ENCODE measurements at regions not wholly inside any gene's neighbourhood (a gene's known extent, or its start where the extent isn't known, plus 50 kb on each side); places are given as distances from the start of the nearest gene placed in this dataset.

DNA sequence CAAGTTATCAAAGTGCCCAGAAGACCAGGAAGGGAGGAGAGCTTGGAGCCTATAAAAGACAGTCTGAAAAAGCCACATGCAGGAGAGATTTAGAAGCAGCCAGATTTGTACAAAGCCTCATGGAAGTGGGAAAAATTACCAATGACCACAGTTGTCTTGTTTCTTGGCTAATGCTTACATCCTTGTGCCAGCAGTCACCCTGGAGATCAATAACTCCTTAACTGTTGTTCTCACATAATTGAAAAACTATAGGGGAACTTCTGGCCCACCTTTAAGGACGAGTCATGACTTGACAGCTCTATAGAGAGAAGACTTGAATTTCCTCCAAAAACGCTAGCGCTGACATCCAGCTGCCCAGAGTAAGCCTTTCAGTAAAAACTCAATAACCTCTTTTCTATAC is 313.1 kb downstream of the GALC start:
- H3K4me2 ChIP-seq (ENCODE audit: low read depth, low read length) = no peak overlapping the region
- no peak overlapping the region for H3K27ac ChIP-seq (ENCODE audit: extremely low read length, insufficient read depth, low read length)
- H4K20me1 ChIP-seq (ENCODE audit: insufficient read depth, low read length) = no peaks in the 10 kb centered on the region
- ChIA-PET POLR2A (no interaction called here), CTCF (ENCODE audit: low intra/inter-chr PET ratio, low total read pairs) (no interaction called here)
- H3K79me2 ChIP-seq (ENCODE audit: insufficient read depth, low read length) = no peaks in the 10 kb centered on the region
- no peaks in the 10 kb centered on the region for H3K9me3 ChIP-seq (ENCODE audit: low read length)
- H3K27me3 ChIP-seq (ENCODE audit: control insufficient read depth in 1 of 2, insufficient read depth in 2 of 2, low read length in 2 of 2) = no peaks in the 10 kb centered on the region; a peak in 1 of 5 replicates
- H3K4me1 ChIP-seq (ENCODE audit: insufficient read depth, low read length) = no peaks in the 10 kb centered on the region
- TF ChIP-seq ZNF563 (CRISPR knock-in tag; IDR thresholded peaks at IDR 0.05) = no peak
- TF ChIP-seq STAT5B (CRISPR knock-in tag; IDR thresholded peaks at IDR 0.05) = no peak
- no peak for TF ChIP-seq KDM5B (CRISPR knock-in tag; IDR thresholded peaks at IDR 0.05; ENCODE audit: borderline replicate concordance)
- TF ChIP-seq ZEB1 (IDR thresholded peaks at IDR 0.05; ENCODE audit: insufficient replicate concordance, low read depth) = no peak
- TF ChIP-seq, protein P1, sequence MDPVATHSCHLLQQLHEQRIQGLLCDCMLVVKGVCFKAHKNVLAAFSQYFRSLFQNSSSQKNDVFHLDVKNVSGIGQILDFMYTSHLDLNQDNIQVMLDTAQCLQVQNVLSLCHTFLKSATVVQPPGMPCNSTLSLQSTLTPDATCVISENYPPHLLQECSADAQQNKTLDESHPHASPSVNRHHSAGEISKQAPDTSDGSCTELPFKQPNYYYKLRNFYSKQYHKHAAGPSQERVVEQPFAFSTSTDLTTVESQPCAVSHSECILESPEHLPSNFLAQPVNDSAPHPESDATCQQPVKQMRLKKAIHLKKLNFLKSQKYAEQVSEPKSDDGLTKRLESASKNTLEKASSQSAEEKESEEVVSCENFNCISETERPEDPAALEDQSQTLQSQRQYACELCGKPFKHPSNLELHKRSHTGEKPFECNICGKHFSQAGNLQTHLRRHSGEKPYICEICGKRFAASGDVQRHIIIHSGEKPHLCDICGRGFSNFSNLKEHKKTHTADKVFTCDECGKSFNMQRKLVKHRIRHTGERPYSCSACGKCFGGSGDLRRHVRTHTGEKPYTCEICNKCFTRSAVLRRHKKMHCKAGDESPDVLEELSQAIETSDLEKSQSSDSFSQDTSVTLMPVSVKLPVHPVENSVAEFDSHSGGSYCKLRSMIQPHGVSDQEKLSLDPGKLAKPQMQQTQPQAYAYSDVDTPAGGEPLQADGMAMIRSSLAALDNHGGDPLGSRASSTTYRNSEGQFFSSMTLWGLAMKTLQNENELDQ (CRISPR knock-in tag; IDR thresholded peaks at IDR 0.05; ENCODE audit: borderline replicate concordance) = no peak
- TF ChIP-seq ZNF350 (CRISPR knock-in tag; IDR thresholded peaks at IDR 0.05; ENCODE audit: borderline replicate concordance, low read depth) = no peak
- TF ChIP-seq ZC3H4 (CRISPR knock-in tag; IDR thresholded peaks at IDR 0.05; ENCODE audit: borderline replicate concordance) = no peak
- no peak for TF ChIP-seq SAP130 (CRISPR knock-in tag; IDR thresholded peaks at IDR 0.05; ENCODE audit: low read depth)
- H2AFZ ChIP-seq (ENCODE audit: low read length) = no peak overlapping the region
- WGBS (ENCODE audit: low lambda C conversion rate) = 3% methylated on average over 3 of the region's 3 CpGs
- no peaks in the 10 kb centered on the region for H3K36me3 ChIP-seq (replicated peaks in 1 of 2; ENCODE audit: control insufficient read depth in 1 of 2, insufficient read depth in 2 of 2, low read length in 2 of 2)
- no peak overlapping the region for H3K4me3 ChIP-seq (replicated peaks in 1 of 3; ENCODE audit: insufficient read depth in 1 of 3, low read depth in 2 of 3, low read length in 3 of 3)
- DNase-seq (ENCODE audit: low spot score) = no peak
- no peak for FAIRE-seq
- in situ Hi-C loops (cut with HindIII; ENCODE audit: extremely low pct_ligation_motif_present, low pct_unique_long_range_greater_than_20kb) (no loop called here), intact Hi-C loops (cut with micrococcal nuclease; ENCODE audit: unreplicated experiment) (no loop called here)
- no TSS peak for BruUV-seq (replicated peaks)
- no peak for ATAC-seq
- no peak overlapping the region for H3K9ac ChIP-seq (ENCODE audit: insufficient read depth, low read depth, low read length)
